ENCODE measurements at regions not wholly inside any gene's neighbourhood (a gene's known extent, or its start where the extent isn't known, plus 50 kb on each side); places are given as distances from the start of the nearest gene placed in this dataset.

DNA sequence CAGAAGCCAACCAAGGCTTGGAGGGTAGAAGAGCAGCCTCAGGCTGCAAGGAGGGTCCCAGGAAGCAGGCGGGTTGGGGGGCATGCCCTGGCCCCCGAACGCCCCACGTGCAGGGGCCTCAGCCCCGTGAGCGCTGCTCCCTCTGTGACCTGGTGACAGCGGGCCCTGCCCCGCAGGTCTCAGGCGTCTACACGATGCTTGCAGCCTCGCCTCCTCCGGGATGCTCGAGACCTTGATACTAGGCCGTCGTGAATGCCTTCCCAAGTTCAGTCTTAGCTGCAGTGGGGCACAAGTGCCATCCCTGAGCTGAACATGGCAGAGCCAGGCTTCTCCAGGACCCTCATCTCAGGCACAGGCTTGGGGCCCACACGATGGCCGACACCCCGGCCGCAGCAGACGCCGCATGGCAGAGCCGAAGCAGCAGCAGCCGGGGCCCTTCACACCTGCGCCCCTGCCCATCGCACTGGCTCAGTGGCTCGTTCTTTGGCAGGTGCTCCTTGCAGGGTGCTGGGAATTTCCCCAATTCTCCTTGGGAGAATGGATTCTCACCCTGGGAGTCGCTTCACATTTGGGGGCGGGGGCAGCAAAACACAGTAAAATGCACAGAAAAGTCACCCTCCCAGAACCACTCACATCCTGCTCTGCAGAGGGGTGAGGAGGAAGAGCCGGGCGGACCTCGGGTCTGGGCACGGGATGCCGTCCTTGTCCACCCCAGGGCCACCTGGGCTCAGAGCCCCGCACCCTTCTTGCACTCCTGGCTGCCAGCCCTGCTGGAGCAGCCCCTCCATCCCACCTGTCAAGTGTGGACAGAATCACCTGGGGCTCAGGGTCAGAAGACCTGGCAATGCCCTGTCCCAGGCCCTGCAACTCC, 161.8 kb downstream of the DLL1 start:
- TF ChIP-seq TEAD4 (IDR thresholded peaks at IDR 0.05; ENCODE audit: borderline replicate concordance, insufficient read depth) (no peak), TCF12 (IDR thresholded peaks at IDR 0.05) (no peak), FOSL2 (IDR thresholded peaks at IDR 0.05; ENCODE audit: borderline replicate concordance, low read depth) (no peak), JUND (IDR thresholded peaks at IDR 0.05) (no peak), POLR2AphosphoS5 (IDR thresholded peaks at IDR 0.05; ENCODE audit: low read depth, low read length) (no peak), TAF1 (IDR thresholded peaks at IDR 0.05; ENCODE audit: borderline replicate concordance, low read depth, low read length) (no peak), EP300 (IDR thresholded peaks at IDR 0.05; ENCODE audit: borderline replicate concordance in 1 of 2, low read depth in 1 of 2, low read length in 1 of 2) (no peak), MXI1 (IDR thresholded peaks at IDR 0.05; ENCODE audit: low read depth, low read length) (no peak), EZH2phosphoT487 (IDR thresholded peaks at IDR 0.05; ENCODE audit: borderline replicate concordance, low read depth) (no peak)
- TF ChIP-seq, protein P1, sequence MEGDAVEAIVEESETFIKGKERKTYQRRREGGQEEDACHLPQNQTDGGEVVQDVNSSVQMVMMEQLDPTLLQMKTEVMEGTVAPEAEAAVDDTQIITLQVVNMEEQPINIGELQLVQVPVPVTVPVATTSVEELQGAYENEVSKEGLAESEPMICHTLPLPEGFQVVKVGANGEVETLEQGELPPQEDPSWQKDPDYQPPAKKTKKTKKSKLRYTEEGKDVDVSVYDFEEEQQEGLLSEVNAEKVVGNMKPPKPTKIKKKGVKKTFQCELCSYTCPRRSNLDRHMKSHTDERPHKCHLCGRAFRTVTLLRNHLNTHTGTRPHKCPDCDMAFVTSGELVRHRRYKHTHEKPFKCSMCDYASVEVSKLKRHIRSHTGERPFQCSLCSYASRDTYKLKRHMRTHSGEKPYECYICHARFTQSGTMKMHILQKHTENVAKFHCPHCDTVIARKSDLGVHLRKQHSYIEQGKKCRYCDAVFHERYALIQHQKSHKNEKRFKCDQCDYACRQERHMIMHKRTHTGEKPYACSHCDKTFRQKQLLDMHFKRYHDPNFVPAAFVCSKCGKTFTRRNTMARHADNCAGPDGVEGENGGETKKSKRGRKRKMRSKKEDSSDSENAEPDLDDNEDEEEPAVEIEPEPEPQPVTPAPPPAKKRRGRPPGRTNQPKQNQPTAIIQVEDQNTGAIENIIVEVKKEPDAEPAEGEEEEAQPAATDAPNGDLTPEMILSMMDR (IDR thresholded peaks at IDR 0.05): no peak

All from SK-N-SH (cell line).